ENCODE measurements at regions not wholly inside any gene's neighbourhood (a gene's known extent, or its start where the extent isn't known, plus 50 kb on each side); places are given as distances from the start of the nearest gene placed in this dataset.
"Not testable (repeated sequence)": the region's sequence is repeated elsewhere in the genome, so short reads cannot be mapped to it uniquely, and the experiment has no call there.

- no peak for DNase-seq (ENCODE audit: low spot score)
These were observed 143.4 kb upstream of the ITGB1 start for GRCh38 chr10:33101392-33101787.

GRCh38 chr10:33100781-33101391 is 142.9 kb upstream of the ITGB1 start:
- no peak for DNase-seq (ENCODE audit: low spot score)

GRCh38 chr10:33099748-33100147 is 141.7 kb upstream of the ITGB1 start:
- DNase-seq (ENCODE audit: low spot score), result no peak

GRCh38 chr10:33098951-33099663 is 141.1 kb upstream of the ITGB1 start:
- no peak for DNase-seq (ENCODE audit: low spot score)

GRCh38 chr10:33095867-33096815 is 138.1 kb upstream of the ITGB1 start:
- DNase-seq (ENCODE audit: low spot score), result no peak

- no peak for DNase-seq (ENCODE audit: low spot score)
These were observed 136.4 kb upstream of the ITGB1 start for GRCh38 chr10:33094263-33095051.

- no peak for DNase-seq (ENCODE audit: low spot score)
These were observed 135.3 kb upstream of the ITGB1 start for GRCh38 chr10:33093362-33093761.

DNA sequence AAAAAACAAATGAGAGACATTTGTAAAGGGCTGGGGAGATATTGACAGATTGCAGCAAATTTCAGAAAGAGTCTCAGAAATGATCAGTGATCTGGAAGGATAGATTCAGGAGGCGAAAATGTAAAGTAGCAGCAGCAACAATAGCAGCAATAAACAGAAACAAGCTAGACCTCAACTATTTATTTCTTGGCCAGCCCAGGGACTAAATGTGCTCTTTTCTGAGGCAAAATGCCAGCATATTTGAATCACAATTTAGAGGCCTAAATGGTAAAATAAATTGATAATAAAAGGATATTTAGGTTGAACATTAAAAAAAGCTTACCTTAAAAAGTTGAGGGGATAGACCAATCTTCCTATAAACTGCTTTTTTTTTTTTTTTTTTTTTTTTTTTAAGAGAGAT is 134.6 kb upstream of the ITGB1 start:
- DNase-seq (ENCODE audit: low spot score), result no peak

DNA sequence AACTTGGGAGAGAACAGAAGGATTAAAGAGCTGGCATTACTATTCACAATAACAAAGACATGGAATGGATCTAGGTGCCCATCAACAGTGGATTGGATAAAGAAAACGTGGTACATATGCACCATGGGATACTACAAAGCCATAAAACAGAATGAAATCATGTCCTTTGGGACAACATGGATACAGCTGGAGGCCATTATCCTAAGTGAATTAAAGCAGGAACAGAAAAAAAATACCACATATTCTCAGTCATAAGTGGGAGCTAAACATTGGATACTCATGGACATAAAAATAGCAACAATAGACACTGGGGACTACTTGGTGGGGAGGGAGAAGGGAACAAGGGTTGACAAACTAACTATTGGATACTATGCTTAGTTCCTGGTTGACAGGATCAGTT is 133.2 kb upstream of the ITGB1 start:
- DNase-seq (ENCODE audit: low spot score), result no peak

- DNase-seq (ENCODE audit: low spot score), result no peak
These were observed 131.0 kb upstream of the ITGB1 start for GRCh38 chr10:33088990-33089389.

DNA sequence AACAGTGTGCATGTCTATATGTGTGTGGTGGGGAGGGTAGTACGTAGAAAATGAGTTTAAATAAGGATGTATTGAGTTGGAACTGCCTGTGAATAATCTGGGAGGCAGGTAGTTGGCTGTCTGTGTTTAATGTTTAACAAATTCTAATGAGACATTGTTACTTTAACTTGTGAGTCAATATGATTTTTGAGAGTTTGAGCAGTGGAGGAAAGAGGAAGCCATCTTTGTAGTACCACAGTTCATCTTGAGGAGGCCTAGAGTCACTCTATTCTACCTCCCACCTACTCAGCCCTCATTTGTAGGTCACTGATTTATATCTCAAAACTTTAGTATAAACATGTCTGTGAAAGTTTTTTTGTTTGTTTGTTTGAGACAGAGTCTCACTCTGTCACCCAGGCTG is 129.9 kb upstream of the ITGB1 start:
- DNase-seq (ENCODE audit: low spot score), result no peak

- DNase-seq (ENCODE audit: low spot score), result no peak
These were observed 129.1 kb upstream of the ITGB1 start for GRCh38 chr10:33087152-33087551.

- no peak for DNase-seq (ENCODE audit: low spot score)
These were observed 128.1 kb upstream of the ITGB1 start for GRCh38 chr10:33086100-33086499.

GRCh38 chr10:33085313-33085833 is 127.3 kb upstream of the ITGB1 start:
- no peak for DNase-seq (ENCODE audit: low spot score)

GRCh38 chr10:33084453-33084852 is 126.4 kb upstream of the ITGB1 start:
- no peak for DNase-seq (ENCODE audit: low spot score)

GRCh38 chr10:33082373-33082895 is 124.4 kb upstream of the ITGB1 start:
- no peak for DNase-seq (ENCODE audit: low spot score)

GRCh38 chr10:33080467-33080866 is 122.4 kb upstream of the ITGB1 start:
- DNase-seq (ENCODE audit: low spot score), result not testable (repeated sequence)

GRCh38 chr10:33074443-33074842 is 116.4 kb upstream of the ITGB1 start:
- no peak for DNase-seq (ENCODE audit: low spot score)

DNA sequence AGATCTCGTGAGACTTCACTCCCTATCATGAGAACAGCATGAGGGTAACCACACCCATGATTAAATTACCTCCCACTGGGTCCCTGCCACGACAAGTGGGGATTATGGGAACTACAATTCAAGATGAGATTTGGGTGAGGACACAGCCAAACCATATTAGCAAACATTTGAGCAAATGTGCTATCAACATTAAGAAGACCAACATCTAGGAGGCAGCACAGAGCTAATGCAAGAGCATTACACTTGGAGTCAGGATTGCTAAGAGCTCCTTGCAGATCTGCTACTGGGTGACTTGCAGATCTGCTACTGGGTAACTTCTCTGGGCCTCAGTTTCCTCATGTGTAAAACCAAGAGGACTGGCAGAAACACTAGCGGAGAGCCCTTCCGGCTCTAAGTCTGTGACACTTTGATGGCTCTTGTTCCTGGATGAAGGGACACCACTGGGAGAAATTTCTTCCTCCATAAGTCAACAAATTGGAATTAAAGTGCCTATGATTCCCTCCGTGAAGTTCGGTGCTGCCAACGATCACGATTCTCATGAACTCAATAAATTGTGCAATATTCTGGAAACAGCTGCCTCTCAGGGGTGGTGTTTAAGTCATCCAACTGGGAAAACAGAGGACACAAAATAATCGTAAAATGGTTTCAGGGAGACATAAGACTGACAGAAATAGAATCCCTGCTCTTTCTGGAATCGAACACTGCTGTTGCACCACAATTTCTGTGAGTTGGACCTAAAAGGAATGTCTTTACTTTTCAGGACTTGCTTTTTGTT is 115.8 kb upstream of the ITGB1 start:
- no peak for DNase-seq (ENCODE audit: low spot score)

GRCh38 chr10:33071857-33072256 is 113.8 kb upstream of the ITGB1 start:
- DNase-seq (ENCODE audit: low spot score), result no peak

DNA sequence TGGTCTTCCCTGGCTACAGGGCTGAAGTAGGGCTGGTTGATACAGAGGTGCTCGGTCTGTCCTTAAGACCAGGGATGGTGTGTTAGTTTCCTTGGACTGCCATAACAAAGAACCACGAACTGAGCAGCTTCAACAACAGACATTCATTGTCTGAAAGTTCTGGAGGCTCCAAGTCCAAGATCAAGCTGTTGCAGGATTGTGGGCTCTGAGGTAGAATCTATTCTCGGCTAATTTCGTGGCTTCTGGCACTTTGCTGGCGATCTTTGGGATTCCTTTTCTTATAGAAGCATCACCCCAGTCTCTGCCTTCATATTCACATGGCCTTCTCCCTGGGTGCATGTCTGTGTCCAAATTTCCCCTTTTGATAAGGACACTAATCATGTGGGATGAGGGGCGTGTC is 112.1 kb upstream of the ITGB1 start:
- DNase-seq (ENCODE audit: low spot score), result no peak

Measured in hepatic stellate cell (primary cell).